Hematopoietic multipotent progenitor cell treated with erythropoietin and hydrocortisone succinate and interleukin-3 and kit ligand, for 15 days (in vitro differentiated cells): ENCODE measurements at regions not wholly inside any gene's neighbourhood (a gene's known extent, or its start where the extent isn't known, plus 50 kb on each side); places are given as distances from the start of the nearest gene placed in this dataset.

Experiments used
- DNase-seq: peaks from one replicate; pipeline ENCODE4 v3.0.0-alpha.2; 2015; ENCODE audit warnings: low spot score

DNA sequence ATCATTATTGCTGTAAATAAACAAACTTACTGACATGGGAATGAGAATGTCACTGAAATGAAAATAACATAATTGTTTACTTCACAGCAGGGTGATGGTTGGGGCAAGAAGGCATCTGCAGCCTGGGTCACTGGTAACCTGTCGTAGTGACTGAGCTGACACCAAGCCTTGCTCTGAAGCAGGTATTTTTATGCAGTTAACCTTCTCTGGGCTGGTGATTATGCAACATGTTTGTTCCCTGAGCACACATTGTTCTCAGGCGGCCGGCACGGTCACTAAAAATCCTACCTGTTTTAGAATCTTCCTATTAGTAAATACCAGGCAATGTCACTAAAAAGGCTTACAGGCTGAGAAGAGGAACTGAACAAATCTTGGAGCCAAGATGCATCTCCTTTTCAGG lies 157.7 kb upstream of the NR3C1 start:
- no peak for DNase-seq

DNA sequence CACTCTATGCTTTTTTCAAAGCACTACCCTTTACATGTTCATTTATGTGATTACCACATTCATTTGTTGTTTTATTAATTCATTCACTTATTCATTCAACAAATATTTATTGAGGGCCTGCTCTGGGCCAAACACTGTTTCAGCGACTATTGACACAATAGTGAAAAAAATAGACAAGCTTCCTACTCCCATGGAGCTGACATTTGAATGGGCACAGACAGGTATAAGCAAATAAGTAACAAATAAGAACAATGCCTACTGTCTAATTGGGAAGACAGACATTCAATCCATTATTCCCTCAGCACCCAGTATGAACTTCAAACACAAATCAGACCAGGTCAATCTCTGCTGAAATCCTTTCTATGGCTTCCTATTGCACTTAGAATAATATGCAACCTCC lies 156.9 kb upstream of the NR3C1 start:
- no peak for DNase-seq

DNA sequence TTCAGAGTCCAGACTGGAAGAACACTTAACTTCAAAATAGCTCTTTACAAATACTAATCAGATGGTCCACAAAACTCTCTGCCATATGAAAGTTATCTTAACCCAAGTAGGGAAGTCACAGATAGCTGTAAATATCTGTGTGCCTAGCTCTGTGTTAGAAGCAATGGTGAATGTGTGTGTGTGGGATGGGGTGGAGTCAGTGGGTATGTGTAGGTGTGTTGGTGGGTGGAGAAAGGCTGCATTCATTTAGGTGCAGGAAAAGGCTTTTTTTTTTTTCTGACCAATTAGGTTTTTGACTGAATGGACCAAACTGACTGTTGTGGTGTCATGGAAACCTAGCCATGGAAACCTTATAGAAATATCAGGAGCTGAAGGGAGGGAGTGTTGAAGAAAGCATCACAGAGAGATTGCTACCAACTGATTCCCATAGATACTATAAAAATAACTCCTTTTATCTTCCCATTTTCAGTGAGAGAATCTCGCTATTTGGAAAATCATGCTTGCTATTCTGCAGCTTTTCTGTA lies 156.2 kb upstream of the NR3C1 start:
- no peak for DNase-seq

DNA sequence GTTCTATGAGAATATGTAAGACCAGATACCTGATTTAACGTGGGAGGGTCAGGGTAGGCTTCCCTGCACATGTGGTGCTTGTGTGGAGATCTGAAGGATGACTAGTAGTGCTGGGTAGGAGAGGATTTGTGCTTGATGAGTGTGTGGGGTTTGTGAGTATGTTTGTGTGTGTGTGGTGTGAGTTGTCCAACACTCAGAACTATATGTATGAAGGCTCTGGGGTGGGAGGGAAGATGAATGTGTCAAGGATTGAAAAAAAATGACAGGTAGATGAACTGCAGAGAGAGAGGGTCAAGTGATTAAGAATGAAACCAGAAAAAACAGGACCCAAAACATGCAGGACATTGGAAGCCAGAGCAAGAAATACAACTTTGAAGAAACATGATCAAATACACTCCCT lies 154.6 kb upstream of the NR3C1 start:
- no peak for DNase-seq

DNA sequence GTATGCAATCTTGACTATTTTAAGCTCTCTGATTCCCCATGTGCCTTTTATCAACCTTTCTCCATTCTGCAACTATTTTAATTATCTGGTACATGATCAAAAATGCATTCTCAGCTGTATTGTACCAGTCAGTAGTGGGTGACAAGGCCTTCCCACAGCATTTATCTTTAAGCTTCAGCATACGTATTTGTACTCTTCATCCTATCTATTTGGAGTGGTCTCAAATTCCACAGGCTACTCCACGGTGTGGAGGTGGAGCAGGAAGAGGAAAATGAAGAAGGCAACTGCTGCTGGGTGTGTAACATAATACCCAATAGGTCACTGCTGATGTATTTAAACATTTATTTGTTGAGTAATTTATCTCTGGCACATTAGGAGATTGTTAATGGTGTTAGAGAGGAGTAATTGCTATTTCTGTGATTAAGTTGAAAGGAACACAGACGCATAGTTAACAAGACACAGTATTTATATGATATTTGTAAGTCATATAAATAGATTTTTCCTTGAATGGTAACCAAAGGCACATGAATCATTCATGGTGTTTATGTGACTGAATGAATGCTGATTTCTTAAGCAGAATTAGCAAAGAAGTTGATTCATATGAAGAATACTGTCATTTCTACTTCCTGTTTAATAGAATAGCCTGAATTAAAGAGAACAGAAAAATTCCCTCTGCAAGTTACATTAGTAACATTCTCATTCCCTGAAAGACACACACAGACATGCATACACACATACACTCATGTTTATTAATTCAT lies 153.8 kb upstream of the NR3C1 start:
- no peak for DNase-seq

DNA sequence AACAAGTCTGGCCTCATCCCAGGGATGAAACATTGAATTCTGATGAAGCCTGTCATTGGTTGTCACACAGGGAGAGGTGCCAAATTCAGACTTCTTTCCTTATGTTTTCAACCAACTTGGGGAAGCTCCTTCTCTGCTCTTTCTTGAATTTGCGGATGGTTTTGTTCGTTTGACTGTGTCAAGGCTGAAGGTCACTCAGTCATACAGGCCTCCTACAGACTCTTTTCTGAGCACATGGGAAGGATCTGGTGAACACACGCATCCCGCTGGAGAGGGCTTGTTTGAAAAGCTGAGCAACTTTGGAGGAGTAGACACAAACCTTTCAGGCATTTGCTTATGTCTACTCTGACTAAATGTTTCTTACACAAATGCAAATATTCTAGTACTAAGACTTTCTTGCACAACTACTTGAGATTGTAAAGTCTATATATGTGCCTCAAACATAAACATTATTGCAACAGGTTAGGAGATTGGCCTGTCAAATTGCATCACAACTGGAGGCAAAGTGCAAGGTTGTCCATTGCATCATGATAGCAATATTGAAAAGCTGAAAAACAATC lies 151.5 kb upstream of the NR3C1 start:
- no peak for DNase-seq

DNA sequence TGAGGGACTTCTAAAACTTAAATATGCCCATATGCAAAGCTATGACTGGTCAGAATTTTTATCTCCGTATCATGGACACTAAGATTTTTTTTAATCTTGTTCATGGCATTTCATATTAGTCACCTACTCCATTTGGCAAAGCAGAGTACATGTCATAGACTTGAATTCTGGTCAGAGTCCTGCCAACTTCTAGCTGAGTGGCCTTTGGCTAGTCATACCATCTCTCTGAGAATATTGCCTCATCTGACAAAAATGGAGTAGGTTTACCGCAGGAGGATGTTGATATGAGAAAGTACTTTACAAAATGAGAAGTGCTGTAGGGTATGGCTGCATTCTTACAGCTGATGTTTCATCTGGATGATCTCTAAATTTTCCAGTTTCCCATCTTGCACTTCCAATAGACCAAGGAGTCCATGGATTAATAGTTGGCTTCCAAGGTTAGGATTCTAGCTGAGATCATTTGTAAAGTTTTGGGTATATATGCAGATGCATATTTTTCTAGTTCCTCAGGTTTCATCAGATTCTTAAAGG lies 150.8 kb upstream of the NR3C1 start:
- DNase-seq = no peak

DNA sequence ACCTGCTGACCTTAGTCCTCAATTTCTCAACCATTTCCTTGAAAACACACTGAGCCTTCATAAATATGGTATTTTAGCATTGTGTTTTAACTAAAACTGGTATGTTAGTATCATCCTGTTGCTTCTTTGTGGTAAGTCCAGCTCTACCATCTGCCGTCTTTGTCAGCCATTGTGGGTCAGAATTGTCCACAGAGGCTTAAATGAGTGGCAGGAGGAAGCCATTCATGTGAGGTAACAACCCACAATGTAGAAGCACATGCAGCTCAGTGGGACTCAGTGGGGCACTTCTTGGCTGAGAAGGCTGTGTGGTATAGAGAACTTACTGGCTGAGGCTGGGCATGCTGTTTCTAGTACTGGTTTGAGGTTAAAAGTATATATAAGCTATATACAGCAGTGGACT lies 149.2 kb upstream of the NR3C1 start:
- no peak for DNase-seq

DNA sequence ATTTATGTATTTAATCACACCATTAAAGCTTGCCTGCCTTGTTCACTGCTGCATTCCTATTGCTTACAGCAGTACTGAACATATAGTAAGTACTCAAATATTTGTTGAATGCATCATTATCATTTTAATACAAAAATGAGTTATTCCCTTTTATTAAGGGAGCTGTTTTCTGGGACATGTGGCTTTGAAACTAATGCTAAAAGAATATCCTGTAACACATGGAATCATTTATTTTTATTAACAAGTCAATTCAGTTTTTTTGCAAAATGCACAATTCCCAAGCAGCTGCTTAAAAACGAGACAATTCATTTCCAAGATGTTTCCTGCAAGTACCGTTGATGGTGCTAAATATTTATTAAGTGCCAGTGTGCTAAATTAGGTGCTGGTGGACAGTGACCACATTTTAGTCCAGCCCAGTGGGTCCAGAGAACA lies 148.3 kb upstream of the NR3C1 start:
- DNase-seq = no peak

DNA sequence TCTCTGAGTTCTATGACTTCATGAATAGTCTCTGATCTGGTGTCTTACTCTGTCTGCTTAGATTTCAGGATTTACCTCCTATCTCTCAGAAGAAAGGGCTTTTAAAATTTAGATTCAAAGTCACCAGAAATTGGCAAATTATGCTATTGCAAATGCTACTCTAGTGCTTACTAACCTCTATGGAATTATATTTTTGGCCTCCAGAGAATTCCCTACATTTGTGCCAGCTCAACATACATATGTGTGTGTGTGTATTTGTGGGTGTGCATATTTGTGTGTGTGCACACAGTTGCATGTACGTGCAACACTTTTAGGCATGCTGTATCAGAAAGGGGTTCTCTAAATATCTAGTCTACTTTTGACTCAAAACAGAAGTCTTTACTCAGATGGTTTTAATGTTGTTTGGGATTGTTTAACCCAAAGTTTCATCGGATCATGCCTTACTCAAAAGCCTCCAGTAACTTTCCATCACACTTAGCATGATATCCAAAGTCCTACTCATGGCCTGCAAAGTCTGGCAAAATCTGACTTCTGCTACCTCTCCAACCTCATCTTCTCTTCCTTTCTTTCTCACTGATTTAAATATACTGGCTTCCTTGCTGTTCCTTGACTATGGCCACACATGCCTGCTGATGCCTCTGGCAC lies 147.6 kb upstream of the NR3C1 start:
- no peak for DNase-seq

DNA sequence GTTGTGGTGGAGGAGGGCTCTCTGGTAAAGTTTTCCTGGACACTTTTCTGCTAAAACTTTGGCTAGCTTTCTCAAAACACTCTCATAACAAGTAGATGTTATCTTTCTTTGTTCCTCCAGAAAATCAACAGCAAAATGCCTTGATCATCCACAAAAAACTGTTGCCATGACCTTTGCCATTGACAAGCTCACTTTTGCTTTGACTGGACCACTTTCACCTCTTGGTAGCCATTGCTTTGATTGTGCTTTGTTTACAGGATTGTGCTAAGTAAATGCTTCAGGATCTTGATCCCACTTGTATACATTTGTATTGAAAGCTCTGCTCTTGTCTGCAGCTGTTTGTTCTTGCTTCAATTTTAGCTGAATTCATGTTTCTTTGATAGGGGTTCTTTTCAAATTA lies 143.9 kb upstream of the NR3C1 start:
- DNase-seq = no peak

DNA sequence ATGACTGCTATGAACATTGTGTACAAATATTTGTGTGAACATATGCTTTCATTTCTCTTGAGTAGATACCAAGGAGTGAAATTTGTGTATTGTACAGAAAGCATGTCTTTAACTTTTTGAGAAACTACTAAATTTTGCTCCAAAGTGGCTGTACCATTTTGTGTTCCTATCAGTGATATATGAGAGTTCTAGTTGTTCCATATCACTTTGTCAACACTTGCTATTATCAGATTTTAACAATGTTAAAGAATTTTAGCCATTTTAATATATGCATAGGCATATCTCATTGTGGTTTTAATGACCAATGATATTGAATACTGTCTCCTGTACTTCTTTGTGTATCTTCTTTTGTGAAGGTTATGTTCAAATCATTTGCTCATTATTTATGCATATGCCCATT lies 142.9 kb upstream of the NR3C1 start:
- DNase-seq = no peak

DNA sequence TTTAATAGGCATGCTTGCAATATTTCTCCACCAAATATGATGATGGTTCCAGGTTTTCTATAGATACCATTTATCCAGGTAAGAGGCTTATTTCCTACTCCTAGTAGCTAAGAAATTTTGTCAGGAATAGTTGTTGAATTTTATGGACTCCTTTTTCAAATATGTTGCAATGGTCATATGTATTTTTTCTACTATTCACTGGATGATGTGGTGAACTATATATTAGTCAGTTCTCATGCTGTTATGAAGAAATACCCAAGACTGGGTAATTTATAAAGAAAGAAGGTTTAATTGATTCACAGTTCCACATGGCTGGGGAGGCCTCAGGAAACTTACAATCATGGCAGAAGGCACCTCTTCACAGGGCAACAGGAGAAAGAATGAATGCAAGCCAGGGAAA lies 141.1 kb upstream of the NR3C1 start:
- DNase-seq = no peak

DNA sequence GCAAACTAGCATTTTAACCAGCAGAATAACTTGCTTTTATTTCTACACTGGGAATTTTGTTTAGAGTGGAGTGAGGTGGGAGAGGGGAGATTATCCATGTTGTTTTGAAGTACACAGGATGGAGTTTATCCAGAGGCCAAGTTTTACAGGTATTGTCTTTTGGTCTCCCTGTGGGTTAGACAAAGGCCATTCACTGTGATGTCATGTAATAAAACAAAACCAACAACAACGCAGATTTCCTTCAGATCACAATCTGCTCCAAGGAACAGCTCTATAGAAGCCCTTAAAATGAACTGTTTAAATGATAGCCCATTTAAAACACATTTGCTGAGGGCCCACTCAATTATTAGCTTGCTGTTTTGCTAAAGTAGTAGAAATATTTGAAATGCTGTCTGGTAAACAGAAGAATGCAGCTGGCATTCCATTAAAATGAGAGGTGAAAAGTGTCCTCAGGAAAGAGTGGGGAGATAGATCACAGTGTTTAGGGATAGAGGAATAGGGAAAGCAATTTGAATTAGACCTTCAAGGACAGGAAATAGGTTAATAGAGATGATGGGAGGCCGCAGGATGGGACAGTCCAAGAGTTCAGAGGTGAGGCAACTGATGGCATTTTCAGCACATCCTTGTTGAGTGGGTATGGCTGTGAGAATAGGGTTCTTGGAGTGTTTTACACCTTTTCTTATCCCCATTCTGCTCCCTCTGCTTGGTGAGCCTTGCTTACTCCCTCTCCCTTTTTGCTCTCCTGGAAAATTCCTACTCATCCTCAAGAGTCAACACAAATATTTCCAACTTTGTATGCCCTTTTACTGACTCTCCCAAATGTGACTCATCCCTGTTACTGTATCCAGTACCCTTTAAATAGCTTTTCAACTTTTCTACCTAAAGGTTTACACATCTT lies 140.1 kb upstream of the NR3C1 start:
- DNase-seq = no peak

DNA sequence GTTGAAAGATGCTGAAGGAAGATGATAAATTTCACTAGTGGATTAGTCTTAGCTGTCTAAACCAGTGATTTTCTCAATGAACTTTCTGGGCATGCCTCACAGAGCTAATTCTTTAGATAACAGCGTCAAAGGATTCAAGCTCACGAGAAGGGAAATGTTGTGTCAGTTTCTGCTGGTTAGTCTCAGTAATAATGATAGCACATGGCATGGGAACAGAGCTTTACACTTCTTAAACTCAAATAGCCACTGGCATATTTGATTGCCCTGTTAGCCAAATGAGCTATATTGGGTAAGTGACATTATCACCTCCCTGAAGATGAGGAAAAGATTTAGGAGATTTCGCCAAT lies 139.3 kb upstream of the NR3C1 start:
- DNase-seq = no peak

DNA sequence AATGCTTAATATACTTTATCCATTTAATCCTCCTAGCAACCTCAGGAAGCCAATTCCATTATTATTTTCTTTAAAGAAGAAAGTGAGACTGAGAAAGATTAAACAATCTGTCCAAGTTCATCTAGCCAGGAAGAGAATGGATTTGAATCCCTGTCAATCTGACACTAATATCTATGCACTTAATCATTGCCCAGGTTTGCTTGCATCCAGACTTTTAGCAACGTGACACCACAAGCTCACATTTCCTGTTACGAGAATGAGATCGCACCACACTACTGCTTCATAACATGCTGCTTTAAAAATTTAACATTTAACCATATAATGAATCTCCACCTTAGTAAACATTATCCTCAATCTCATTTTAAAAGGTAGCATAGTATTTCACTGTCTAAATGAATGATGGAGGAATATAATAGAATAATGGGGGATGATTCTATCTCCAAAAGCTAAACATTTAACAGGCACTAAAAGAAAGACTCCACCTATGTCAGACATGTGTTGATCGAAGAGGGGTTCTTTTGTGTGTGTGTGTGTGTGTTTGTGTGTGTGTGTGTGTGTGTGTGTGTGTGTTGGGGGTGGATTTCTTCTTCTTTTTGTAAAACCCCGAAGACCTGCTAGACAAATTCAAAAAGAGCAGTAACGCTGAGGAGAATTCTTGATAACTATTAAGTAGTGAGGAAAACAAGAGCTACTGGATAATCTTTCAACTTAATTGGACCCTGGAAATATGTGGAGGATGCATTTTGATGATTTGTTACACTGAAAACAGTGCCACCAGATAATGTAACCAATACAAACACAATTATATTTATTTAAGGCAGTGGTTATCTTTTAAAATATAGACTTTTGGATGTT lies 138.7 kb upstream of the NR3C1 start:
- no peak for DNase-seq

DNA sequence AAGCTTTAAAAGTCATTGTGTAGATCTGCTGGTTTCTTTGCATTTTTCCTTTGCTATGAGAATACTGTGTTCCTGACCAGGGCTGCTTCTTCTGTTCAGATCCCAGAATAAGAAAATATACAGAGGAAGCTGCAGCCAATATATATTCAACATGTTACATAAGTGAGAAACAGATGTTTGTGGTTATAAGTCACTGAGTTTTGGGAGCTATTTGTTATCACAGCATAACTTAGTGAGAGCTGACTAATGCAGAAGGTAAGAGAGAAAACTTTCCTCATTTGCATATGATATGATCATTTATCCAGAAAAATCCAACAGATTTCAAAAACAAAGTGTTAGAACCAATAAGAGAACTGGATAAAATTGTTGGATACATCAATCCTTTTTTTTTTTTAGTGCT lies 136.3 kb upstream of the NR3C1 start:
- DNase-seq = no peak

DNA sequence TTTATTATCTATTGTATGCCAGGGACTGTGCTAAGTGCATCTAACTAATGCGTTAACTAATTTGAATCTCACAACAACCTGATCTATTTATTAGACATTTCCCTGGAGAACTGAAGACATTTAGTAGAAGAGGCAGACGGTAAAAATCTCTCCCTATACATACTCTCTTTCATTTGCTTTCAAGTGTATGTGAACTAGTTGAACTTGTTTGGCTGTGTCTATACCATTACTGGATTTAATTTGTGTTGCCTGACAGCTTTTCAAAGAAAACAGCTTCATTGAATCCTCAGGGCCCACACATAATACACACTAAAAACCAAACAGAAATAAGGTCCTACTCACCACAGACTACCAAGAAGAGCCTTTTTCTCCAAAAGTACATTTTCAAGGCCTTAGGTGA lies 133.6 kb upstream of the NR3C1 start:
- no peak for DNase-seq

DNA sequence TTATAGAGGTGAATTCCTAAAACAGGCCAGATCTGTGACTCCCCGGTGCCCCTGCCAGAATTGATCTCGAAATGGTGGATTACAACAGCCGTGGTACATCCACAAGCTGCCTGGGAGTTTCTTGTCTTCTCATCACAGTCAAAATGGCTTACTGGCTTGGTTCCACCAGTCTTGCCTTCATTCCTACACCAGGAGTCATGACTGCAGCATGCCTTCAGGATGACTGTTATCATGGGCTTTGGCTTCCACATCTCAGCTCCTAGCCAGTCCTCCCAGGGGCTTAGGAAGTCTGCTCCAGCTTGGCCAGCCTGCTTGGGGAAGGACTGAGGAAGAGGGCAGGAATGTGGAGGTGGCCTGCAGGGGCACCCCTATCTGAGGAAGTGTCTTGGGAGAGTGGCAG lies 132.9 kb upstream of the NR3C1 start:
- no peak for DNase-seq

DNA sequence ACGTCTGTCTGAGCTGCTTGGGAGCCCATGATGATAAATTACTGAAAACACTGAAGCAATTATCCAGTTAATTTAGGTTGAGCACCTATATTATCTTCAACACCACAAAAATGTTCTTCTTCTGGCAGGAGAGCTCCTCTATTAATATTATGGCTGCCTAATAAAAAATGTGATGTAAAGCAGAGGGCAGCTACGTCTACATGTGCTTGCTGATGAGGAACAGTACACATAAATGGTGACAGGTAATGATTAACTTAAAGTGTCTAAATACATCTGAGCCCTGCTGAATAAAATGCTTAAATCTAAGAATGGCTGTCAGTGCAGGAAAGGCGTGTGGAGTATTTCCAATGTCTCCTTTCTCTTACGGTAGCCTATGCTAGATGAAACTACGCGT lies 131.3 kb upstream of the NR3C1 start:
- no peak for DNase-seq
